Muscle layer of duodenum (tissue), 2 donors: ENCODE measurements at regions not wholly inside any gene's neighbourhood (a gene's known extent, or its start where the extent isn't known, plus 50 kb on each side); places are given as distances from the start of the nearest gene placed in this dataset.
"Not testable (repeated sequence)": the region's sequence is repeated elsewhere in the genome, so short reads cannot be mapped to it uniquely, and the experiment has no call there.

Experiments
- H3K27ac ChIP-seq: one replicate; pipeline ENCODE4 v1.7.0; 2013; ENCODE audit warnings: mild to moderate bottlenecking, low read length
- H3K27me3 ChIP-seq: one replicate; pipeline ENCODE4 v1.7.0; 2013; ENCODE audit warnings: low read depth, mild to moderate bottlenecking, control low read depth, low read length
- H3K36me3 ChIP-seq, 2 donors: one replicate each; pipeline ENCODE4 v1.7.0; 2013; ENCODE audit warnings: low read length in 2 of 2, control low read depth in 1 of 2, mild to moderate bottlenecking in 1 of 2; ENCODE audit not compliant: insufficient read depth in 2 of 2, control insufficient read depth in 1 of 2
- H3K4me1 ChIP-seq, 2 donors: one replicate each; pipeline ENCODE4 v1.7.0; 2013; ENCODE audit warnings: low read length in 2 of 2, mild to moderate bottlenecking in 2 of 2, control low read depth in 1 of 2, moderate library complexity in 1 of 2; ENCODE audit not compliant: insufficient read depth in 2 of 2, control insufficient read depth in 1 of 2
- H3K4me3 ChIP-seq, 2 donors: one replicate each; pipeline ENCODE4 v1.7.0; 2013; ENCODE audit warnings: low read length in 2 of 2, low read depth in 1 of 2, mild to moderate bottlenecking in 1 of 2
- H3K9me3 ChIP-seq, 2 donors: one replicate each; pipeline ENCODE4 v1.7.0; 2013; ENCODE audit warnings: low read length in 2 of 2, control low read depth in 1 of 2, mild to moderate bottlenecking in 1 of 2; ENCODE audit not compliant: control insufficient read depth in 1 of 2
- donor health status: healthy.

DNA sequence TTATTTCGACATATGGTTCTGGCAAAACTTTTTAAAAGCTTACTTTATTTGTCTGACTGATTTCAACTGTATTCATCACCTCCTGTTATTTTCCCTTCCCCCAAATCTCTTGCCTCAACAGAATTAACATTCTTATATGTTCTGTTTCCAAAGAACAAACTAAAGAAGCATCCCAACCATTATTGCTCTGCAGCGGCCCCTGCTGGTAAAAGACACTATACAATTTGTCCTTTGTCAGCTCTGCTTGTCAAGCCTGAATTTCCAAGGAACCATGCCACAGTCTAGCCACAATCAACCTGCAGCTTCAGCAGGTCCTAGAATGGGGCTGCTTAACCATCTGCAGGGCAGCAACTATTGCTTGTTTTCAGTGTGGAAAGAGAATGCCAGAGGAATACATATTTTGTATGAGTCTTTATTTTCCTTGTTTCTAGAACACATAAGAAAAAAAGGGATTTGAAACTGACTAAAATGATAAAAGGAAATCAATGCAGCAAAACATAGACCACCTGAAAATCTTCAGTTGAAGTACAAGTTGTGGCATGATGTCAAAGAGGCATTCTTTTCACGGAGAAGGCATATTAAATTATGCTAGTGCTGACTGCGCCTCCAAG is 845.3 kb downstream of the DIAPH3 start:
- Histone ChIP-seq H3K27ac (no peak overlapping the region), H3K27me3 (no peaks in the 10 kb centered on the region), H3K36me3 (no peaks in the 10 kb centered on the region), H3K9me3 (no peaks in the 10 kb centered on the region), H3K4me3 (no peak overlapping the region), H3K4me1 (peaks cover 0 to 8% of the 10 kb centered on the region in 2 donors)

DNA sequence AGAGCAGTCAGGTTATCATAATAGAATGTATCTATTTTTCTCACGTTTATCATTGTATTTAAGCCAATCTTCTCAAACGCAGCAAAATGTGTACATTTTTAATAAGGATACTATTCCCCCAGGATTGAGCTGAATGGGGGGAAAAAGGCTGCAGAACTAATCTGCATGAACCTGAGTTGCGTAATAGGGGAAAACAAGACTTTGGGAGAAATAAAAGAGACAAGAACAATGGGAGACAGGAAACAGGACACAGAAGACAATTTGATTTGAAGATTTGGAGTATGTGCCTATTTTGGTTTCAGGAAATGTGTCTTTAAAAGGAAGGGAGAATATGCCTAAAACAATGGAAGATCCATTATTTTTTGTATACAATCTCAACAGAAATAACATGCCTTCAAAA is 844.5 kb downstream of the DIAPH3 start:
- H3K4me3 ChIP-seq: no peak overlapping the region
- H3K36me3 ChIP-seq: no peaks in the 10 kb centered on the region
- H3K9me3 ChIP-seq: no peaks in the 10 kb centered on the region
- no peak overlapping the region for H3K27ac ChIP-seq
- H3K27me3 ChIP-seq: no peaks in the 10 kb centered on the region
- peaks cover 0 to 8% of the 10 kb centered on the region in 2 donors for H3K4me1 ChIP-seq

DNA sequence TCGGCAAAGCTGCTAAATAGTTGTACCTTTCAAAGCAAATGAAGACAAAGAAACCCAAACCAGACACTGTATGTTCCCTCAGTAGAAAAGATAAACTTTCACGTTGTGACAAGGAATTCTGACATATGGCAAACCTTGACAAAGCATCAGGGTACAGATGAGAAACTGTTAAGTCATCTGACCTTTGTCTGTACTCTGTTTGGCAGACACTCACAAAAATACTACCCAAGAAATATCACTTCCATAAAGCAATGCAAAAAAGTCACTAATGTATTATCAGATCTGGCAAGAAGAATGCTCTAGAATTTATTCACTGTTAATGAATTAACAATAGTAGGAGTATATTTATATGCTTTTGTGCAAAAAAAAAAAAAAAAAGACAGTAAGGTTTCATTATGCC is 843.7 kb downstream of the DIAPH3 start:
- H3K36me3 ChIP-seq: no peaks in the 10 kb centered on the region
- H3K27ac ChIP-seq: no peak overlapping the region
- no peaks in the 10 kb centered on the region for H3K27me3 ChIP-seq

DNA sequence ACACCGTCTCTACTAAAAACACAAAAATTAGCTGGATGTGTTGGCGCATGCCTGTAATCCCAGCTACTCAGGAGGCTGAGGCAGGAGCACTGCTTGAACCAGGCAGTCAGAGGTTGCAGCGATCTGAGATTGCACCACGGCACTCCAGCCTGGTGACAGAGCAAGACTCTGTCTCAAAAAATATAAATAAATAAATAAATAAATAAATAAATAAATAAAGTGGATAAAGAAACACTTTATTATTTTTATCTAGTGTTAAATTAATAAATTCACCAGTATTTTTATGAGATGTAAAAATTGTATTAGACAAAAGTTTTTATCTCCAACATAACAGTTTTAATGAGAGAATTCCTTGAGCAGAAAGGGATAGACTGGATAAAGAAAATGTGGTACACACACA is 839.3 kb downstream of the DIAPH3 start:
- H3K27me3 ChIP-seq, H3K36me3 ChIP-seq, H3K4me1 ChIP-seq, H3K9me3 ChIP-seq, H3K27ac ChIP-seq, H3K4me3 ChIP-seq: not testable (repeated sequence)

More for the DNA sequence above, 843.7 kb downstream of the DIAPH3 start:
- Histone ChIP-seq H3K9me3 (no peaks in the 10 kb centered on the region), H3K4me3 (no peak overlapping the region), H3K4me1 (peaks cover 0 to 8% of the 10 kb centered on the region in 2 donors)

DNA sequence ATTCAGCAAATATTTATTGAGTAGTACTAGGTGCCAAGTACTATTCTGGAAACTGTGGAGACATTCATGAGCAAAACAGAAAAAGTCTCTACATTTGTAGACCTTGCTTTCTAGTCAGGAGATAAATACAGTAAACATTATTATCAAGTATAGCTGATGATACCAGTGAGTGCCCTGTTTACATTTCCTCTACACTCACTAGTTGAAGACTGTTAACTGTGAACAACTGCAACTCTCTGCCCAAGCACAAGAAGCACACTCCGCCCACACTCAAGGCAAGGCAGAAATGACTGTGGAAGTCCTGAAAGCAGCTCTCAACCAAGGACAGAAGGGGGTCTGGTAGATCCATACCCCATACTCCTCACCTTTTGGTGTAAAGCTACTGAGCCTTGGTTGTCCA is 837.0 kb downstream of the DIAPH3 start:
- Histone ChIP-seq H3K4me1 (no peaks in the 10 kb centered on the region), H3K36me3 (no peaks in the 10 kb centered on the region), H3K4me3 (no peak overlapping the region), H3K27ac (no peak overlapping the region), H3K9me3 (no peaks in the 10 kb centered on the region), H3K27me3 (no peaks in the 10 kb centered on the region)

DNA sequence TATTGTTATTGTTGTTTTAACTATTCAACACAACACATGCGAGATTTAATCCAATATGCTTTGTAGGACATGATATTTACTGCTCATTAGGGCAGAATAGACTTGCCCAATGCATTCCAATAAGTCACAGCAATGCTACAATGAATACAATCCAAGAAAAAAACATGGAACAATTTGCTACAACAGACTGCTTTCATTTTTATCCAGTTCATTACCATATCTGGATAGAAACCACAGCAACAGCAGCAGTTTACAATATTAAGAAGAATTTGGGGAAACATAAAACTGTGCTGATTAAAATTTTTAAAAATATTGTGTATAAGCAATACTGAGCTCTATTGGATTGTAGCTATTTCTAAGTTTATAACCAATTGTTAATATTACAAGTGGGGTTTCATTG is 833.0 kb downstream of the DIAPH3 start:
- H3K4me3 ChIP-seq: no peak overlapping the region
- H3K4me1 ChIP-seq: no peaks in the 10 kb centered on the region
- H3K27ac ChIP-seq: no peak overlapping the region
- no peaks in the 10 kb centered on the region for H3K36me3 ChIP-seq
- no peaks in the 10 kb centered on the region for H3K27me3 ChIP-seq
- no peaks in the 10 kb centered on the region for H3K9me3 ChIP-seq

DNA sequence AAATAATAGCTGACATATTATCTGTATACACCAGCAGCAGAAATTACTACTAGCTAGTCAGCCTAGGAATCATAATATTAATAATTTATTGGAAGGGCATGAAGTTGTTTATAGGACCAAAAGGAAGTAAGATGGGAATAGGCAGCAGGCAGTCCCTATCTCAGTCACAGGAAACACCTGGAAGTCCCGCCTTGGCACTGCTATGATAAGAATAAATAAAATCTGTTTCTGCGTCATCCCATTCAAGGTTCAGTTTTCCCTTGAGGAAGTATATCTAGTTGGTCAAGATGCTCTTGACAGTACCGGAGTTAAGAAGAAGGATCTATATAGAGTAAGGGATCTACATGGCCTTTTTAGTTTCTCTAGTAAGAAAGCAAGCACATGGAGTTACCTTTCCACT is 830.8 kb downstream of the DIAPH3 start:
- no peaks in the 10 kb centered on the region for H3K9me3 ChIP-seq

DNA sequence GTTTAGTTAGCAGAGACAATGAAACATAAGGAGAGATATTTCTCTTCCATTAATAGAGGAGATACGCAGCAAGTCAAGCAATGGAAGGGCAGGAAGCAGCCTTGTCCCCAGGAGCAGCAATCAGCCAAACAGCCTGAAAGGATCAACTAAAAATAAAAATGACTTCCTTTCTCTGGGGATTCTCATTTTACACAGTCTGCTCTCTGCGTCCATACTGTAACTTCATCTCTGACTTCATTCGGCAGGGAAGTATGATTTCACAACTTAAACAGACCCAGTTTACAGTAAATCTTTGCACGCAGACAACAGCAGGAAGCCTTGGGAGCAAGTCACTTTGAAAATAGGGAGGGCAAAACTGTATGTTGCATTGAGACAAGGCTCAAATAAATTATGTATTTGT is 826.7 kb downstream of the DIAPH3 start:
- Histone ChIP-seq H3K9me3 (no peaks in the 10 kb centered on the region), H3K36me3 (no peaks in the 10 kb centered on the region), H3K27me3 (no peaks in the 10 kb centered on the region), H3K27ac (no peak overlapping the region), H3K4me1 (no peaks in the 10 kb centered on the region), H3K4me3 (no peak overlapping the region)

More for the DNA sequence above, 830.8 kb downstream of the DIAPH3 start:
- no peaks in the 10 kb centered on the region for H3K4me1 ChIP-seq
- H3K4me3 ChIP-seq: no peak overlapping the region
- H3K27ac ChIP-seq: no peak overlapping the region
- no peaks in the 10 kb centered on the region for H3K27me3 ChIP-seq
- H3K36me3 ChIP-seq: no peaks in the 10 kb centered on the region

DNA sequence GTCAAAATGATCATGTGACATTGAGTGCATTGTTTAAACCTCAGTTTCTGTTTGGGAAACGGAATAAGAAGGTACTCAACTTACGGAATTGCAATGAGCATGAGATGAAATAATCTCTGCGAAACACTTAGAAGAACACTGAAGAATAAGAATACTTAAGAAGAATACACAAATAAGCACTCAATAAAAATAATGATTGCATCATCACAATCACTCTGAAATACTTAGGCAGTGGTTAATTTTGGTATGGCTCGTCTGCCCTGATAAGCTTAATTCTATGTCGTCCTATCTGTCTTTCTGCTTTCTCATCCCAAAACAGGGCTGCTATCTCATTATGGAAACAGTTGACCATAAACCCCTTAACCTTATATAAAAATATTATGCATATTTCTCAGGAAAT is 823.6 kb downstream of the DIAPH3 start:
- no peak overlapping the region for H3K27ac ChIP-seq

DNA sequence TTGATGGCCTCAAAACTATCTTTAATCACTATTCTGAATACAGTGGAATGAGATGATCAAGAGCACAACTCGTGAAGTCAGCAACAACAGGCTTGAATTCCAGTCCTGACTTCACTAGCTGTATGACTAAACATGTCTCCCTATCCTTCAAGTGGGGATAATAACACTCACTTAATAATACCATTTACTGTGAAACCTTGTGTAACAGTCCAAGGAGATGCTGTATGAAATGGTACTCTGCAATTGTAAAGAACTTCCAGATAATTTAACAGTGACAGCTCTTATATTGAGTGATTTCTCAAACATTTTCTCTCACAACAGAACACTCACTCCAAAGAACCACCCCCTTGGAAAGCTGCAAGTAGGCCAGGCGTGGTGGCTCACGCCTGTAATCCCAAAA is 823.1 kb downstream of the DIAPH3 start:
- Histone ChIP-seq H3K4me3 (no peak overlapping the region), H3K36me3 (no peaks in the 10 kb centered on the region), H3K27me3 (no peaks in the 10 kb centered on the region), H3K27ac (no peak overlapping the region), H3K9me3 (no peaks in the 10 kb centered on the region), H3K4me1 (peaks cover 0 to 7% of the 10 kb centered on the region in 2 donors)

More for the DNA sequence above, 823.6 kb downstream of the DIAPH3 start:
- Histone ChIP-seq H3K36me3 (no peaks in the 10 kb centered on the region), H3K9me3 (no peaks in the 10 kb centered on the region), H3K4me3 (no peak overlapping the region), H3K4me1 (peaks cover 0 to 4% of the 10 kb centered on the region in 2 donors), H3K27me3 (no peaks in the 10 kb centered on the region)

DNA sequence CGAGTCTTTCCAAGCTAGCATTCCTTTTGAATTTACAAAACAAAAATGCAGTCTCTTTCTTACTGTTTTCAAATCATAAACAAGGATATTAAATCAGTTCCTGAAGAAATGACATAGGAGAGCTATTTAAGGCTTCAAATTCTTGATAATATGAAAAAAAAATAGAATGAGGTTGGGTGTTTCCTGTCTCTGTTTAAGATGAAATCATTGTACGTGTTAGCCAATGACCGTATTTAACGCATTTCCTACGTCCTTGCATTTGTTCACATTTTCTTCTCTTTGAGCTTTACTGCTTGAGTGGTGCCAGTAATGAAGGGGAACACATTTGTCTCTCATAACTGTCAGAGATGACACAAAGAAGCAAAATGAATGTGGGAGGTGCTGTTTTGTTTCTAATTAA is 821.3 kb downstream of the DIAPH3 start:
- H3K27ac ChIP-seq: no peak overlapping the region
- H3K4me1 ChIP-seq: peaks cover 0 to 17% of the 10 kb centered on the region in 2 donors
- no peak overlapping the region for H3K4me3 ChIP-seq
- H3K36me3 ChIP-seq: no peaks in the 10 kb centered on the region
- no peaks in the 10 kb centered on the region for H3K9me3 ChIP-seq
- H3K27me3 ChIP-seq: no peaks in the 10 kb centered on the region

DNA sequence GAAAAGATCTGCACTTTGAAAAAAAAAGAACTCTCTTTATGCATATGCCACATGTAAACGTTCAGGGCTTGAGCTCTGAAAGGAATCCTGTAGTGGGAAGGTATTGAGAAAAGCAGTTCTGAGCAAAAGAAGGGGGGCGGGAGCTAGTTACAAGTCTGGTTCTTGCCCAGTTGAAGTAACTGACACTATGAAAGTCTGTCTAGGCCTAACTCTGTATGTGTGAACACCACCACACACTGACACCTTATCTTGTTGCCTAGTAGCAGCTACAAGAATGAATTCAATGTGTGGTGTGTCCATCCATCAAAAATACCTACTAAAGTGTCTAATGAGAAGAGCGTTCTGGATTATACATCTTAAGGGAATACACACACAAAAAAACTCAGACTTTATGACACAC is 820.6 kb downstream of the DIAPH3 start:
- H3K27ac ChIP-seq: no peak overlapping the region
- H3K36me3 ChIP-seq: no peaks in the 10 kb centered on the region
- no peaks in the 10 kb centered on the region for H3K27me3 ChIP-seq
- peaks cover 0 to 17% of the 10 kb centered on the region in 2 donors for H3K4me1 ChIP-seq
- H3K4me3 ChIP-seq: no peak overlapping the region
- no peaks in the 10 kb centered on the region for H3K9me3 ChIP-seq
